ENCODE measurements at regions not wholly inside any gene's neighbourhood (a gene's known extent, or its start where the extent isn't known, plus 50 kb on each side); places are given as distances from the start of the nearest gene placed in this dataset.

DNA sequence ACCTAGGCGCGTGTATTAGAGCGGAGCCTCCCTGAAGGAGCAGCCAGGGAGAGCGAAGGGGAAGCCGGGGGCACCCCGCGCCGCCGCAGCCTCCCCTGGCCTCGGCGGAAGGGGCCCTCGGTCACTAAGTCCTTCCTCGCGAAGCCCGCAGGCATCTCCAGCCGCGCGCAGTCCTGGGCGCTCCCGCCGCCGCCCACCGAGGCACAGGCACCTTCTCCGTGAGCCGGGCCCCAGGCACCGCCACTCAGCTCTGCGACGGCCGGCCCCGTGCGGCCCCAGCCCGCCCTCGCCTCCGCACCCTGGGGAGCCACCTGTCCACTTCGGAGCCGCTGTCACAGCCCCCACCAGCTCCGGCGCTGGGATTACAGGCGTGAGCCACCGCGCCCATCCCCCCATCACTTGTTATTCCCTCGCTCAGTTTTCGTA, 80.8 kb downstream of the ZNF467 start:
- TF ChIP-seq, protein P1, sequence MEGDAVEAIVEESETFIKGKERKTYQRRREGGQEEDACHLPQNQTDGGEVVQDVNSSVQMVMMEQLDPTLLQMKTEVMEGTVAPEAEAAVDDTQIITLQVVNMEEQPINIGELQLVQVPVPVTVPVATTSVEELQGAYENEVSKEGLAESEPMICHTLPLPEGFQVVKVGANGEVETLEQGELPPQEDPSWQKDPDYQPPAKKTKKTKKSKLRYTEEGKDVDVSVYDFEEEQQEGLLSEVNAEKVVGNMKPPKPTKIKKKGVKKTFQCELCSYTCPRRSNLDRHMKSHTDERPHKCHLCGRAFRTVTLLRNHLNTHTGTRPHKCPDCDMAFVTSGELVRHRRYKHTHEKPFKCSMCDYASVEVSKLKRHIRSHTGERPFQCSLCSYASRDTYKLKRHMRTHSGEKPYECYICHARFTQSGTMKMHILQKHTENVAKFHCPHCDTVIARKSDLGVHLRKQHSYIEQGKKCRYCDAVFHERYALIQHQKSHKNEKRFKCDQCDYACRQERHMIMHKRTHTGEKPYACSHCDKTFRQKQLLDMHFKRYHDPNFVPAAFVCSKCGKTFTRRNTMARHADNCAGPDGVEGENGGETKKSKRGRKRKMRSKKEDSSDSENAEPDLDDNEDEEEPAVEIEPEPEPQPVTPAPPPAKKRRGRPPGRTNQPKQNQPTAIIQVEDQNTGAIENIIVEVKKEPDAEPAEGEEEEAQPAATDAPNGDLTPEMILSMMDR (IDR thresholded peaks at IDR 0.05) = no peak
- TF ChIP-seq POLR2A (IDR thresholded peaks at IDR 0.05) = no peak
